NCI-H748 (cell line): ENCODE measurements at regions not wholly inside any gene's neighbourhood (a gene's known extent, or its start where the extent isn't known, plus 50 kb on each side); places are given as distances from the start of the nearest gene placed in this dataset.
"Not testable (repeated sequence)": the region's sequence is repeated elsewhere in the genome, so short reads cannot be mapped to it uniquely, and the experiment has no call there.

Experiments
- DNase-seq: peaks from one replicate; lab custom pipeline; 2025; ENCODE audit not compliant: unreplicated experiment; lab: John Stamatoyannopoulos, UW

GRCh38 chr12:4822572-4822971 is 87.1 kb upstream of the KCNA1 start:
- no peak for DNase-seq

- DNase-seq, result no peak
Measured at GRCh38 chr12:4824380-4824779, 85.3 kb upstream of the KCNA1 start.

GRCh38 chr12:4825011-4825858 is 84.5 kb upstream of the KCNA1 start:
- no peak for DNase-seq

GRCh38 chr12:4826909-4827308 is 82.8 kb upstream of the KCNA1 start:
- no peak for DNase-seq

GRCh38 chr12:4828176-4828575 is 81.5 kb upstream of the KCNA1 start:
- no peak for DNase-seq

GRCh38 chr12:4829161-4829792 is 80.4 kb upstream of the KCNA1 start:
- no peak for DNase-seq

- peak; percentile 5 for DNase-seq
Measured at GRCh38 chr12:4829793-4830162, 79.9 kb upstream of the KCNA1 start.

- no peak for DNase-seq
Measured at GRCh38 chr12:4830556-4831210, 79.0 kb upstream of the KCNA1 start.

- DNase-seq, result no peak
Measured at GRCh38 chr12:4833053-4833452, 76.7 kb upstream of the KCNA1 start.

- no peak for DNase-seq
Measured at GRCh38 chr12:4833524-4833923, 76.2 kb upstream of the KCNA1 start.

GRCh38 chr12:4842401-4842800 is 67.3 kb upstream of the KCNA1 start:
- not testable (repeated sequence) for DNase-seq

GRCh38 chr12:4843907-4844306 is 65.8 kb upstream of the KCNA1 start:
- no peak for DNase-seq

- no peak for DNase-seq
Measured at GRCh38 chr12:4847713-4848112, 62.0 kb upstream of the KCNA1 start.

GRCh38 chr12:4849115-4849541 is 60.6 kb upstream of the KCNA1 start:
- DNase-seq, result peak; percentile 37

- no peak for DNase-seq
Measured at GRCh38 chr12:4849795-4850345, 59.8 kb upstream of the KCNA1 start.

GRCh38 chr12:4850857-4851380 is 58.8 kb upstream of the KCNA1 start:
- no peak for DNase-seq

- no peak for DNase-seq
Measured at GRCh38 chr12:4852308-4852707, 57.4 kb upstream of the KCNA1 start.

GRCh38 chr12:4852911-4853310 is 56.8 kb upstream of the KCNA1 start:
- no peak for DNase-seq

GRCh38 chr12:4855121-4855924 is 54.4 kb upstream of the KCNA1 start:
- DNase-seq, result peak; percentile 77

- peak; percentile 19 for DNase-seq
Measured at GRCh38 chr12:4856596-4856995, 53.1 kb upstream of the KCNA1 start.
